ACC112 (cell line): ENCODE measurements at regions not wholly inside any gene's neighbourhood (a gene's known extent, or its start where the extent isn't known, plus 50 kb on each side); places are given as distances from the start of the nearest gene placed in this dataset.

Experiments used
- H2AFZ ChIP-seq: fragments of 200-600 bp; sonication (generic); one replicate; pipeline ENCODE4 v1.6.0; 2017; ENCODE audit warnings: antibody characterized with exemption, low read length; ENCODE audit not compliant: unreplicated experiment
- H3K27ac ChIP-seq: fragments of 200-600 bp; sonication (generic); 2 replicates; pipeline ENCODE4 v1.5.1; 2014; ENCODE audit warnings: low read depth, mild to moderate bottlenecking, antibody characterized with exemption, low read length, moderate library complexity
- H3K27me3 ChIP-seq: fragments of 200-600 bp; sonication (generic); 2 replicates; pipeline ENCODE4 v1.6.1; 2014; ENCODE audit warnings: mild to moderate bottlenecking, antibody characterized with exemption, low read length, moderate library complexity, mixed read lengths; ENCODE audit not compliant: insufficient read depth
- H3K36me3 ChIP-seq: fragments of 200-600 bp; sonication (generic); 2 replicates; pipeline ENCODE4 v1.6.1; 2016; ENCODE audit warnings: mild to moderate bottlenecking, antibody characterized with exemption, low read length, moderate library complexity, mixed read lengths; ENCODE audit not compliant: insufficient read depth
- H3K4me1 ChIP-seq: fragments of 200-600 bp; sonication (generic); one replicate; pipeline ENCODE4 v1.6.1; 2016; ENCODE audit warnings: low read length, mixed read lengths; ENCODE audit not compliant: insufficient read depth, unreplicated experiment, control insufficient read depth
- H3K4me3 ChIP-seq: fragments of 200-600 bp; sonication (generic); 2 replicates; pipeline ENCODE4 v1.5.1; 2014; ENCODE audit warnings: mild to moderate bottlenecking, low read depth, low read length
- H3K79me2 ChIP-seq: fragments of 200-600 bp; sonication (generic); one replicate; pipeline ENCODE4 v1.6.0; 2016; ENCODE audit warnings: low read length; ENCODE audit not compliant: control insufficient read depth, unreplicated experiment, insufficient read depth

- H3K79me2 ChIP-seq = no peaks in the 10 kb centered on the region
- H3K4me1 ChIP-seq = no peaks in the 10 kb centered on the region
- H3K36me3 ChIP-seq = no peaks in the 10 kb centered on the region
- no peaks in the 10 kb centered on the region for H3K27me3 ChIP-seq
- H3K27ac ChIP-seq = no peak overlapping the region
- H3K4me3 ChIP-seq = no peak overlapping the region
- no peak overlapping the region for H2AFZ ChIP-seq
Observed at GRCh38 chr16:48918520-48919258, 308.7 kb upstream of the N4BP1 start.

- Histone ChIP-seq H3K36me3 (no peaks in the 10 kb centered on the region), H2AFZ (no peak overlapping the region), H3K4me3 (no peak overlapping the region), H3K4me1 (no peaks in the 10 kb centered on the region), H3K27me3 (no peaks in the 10 kb centered on the region), H3K27ac (no peak overlapping the region), H3K79me2 (no peaks in the 10 kb centered on the region)
Observed at GRCh38 chr16:48916566-48916965, 306.6 kb upstream of the N4BP1 start.

DNA sequence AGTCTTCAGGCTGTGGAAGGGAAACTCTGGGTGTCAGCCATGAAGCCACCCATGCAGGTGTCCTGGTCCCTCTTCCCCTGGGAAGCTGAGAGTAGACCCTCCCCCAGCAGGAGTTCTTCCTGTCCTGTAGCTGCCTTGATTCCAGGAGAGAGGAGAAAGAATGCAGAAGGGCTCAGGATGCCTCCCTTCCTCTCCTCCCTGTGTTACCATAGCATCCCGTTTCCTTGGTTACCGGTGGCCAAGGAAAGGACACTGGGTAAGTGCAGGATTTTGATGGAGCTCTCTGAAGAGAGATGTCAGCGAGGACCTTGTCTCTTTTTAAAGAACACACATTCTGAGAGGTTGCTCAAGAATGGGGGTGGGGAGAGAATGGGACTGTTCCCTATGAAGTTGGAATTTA, 304.1 kb upstream of the N4BP1 start:
- Histone ChIP-seq H3K27ac (no peak overlapping the region), H2AFZ (no peak overlapping the region), H3K36me3 (no peaks in the 10 kb centered on the region), H3K4me1 (no peaks in the 10 kb centered on the region), H3K79me2 (no peaks in the 10 kb centered on the region), H3K4me3 (no peak overlapping the region), H3K27me3 (no peaks in the 10 kb centered on the region)

GRCh38 chr16:48913384-48913783, 303.4 kb upstream of the N4BP1 start:
- Histone ChIP-seq H3K27ac (no peak overlapping the region), H3K27me3 (no peaks in the 10 kb centered on the region), H3K4me3 (no peak overlapping the region), H3K36me3 (no peaks in the 10 kb centered on the region), H2AFZ (no peak overlapping the region), H3K79me2 (no peaks in the 10 kb centered on the region), H3K4me1 (no peaks in the 10 kb centered on the region)

GRCh38 chr16:48912360-48912759, 302.4 kb upstream of the N4BP1 start:
- Histone ChIP-seq H3K27me3 (no peaks in the 10 kb centered on the region), H2AFZ (no peak overlapping the region), H3K79me2 (no peaks in the 10 kb centered on the region), H3K4me1 (no peaks in the 10 kb centered on the region), H3K27ac (no peak overlapping the region), H3K36me3 (no peaks in the 10 kb centered on the region), H3K4me3 (no peak overlapping the region)

- Histone ChIP-seq H3K36me3 (no peaks in the 10 kb centered on the region), H3K27me3 (no peaks in the 10 kb centered on the region), H3K79me2 (no peaks in the 10 kb centered on the region), H3K27ac (no peak overlapping the region), H3K4me1 (no peaks in the 10 kb centered on the region), H3K4me3 (no peak overlapping the region), H2AFZ (no peak overlapping the region)
Observed at GRCh38 chr16:48911700-48912099, 301.7 kb upstream of the N4BP1 start.

- Histone ChIP-seq H2AFZ (no peak overlapping the region), H3K36me3 (no peaks in the 10 kb centered on the region), H3K27me3 (no peaks in the 10 kb centered on the region), H3K79me2 (no peaks in the 10 kb centered on the region), H3K4me1 (no peaks in the 10 kb centered on the region), H3K4me3 (no peak overlapping the region), H3K27ac (no peak overlapping the region)
Observed at GRCh38 chr16:48910214-48910613, 300.2 kb upstream of the N4BP1 start.

GRCh38 chr16:48909231-48909630, 299.3 kb upstream of the N4BP1 start:
- Histone ChIP-seq H3K4me3 (no peak overlapping the region), H3K27ac (no peak overlapping the region), H2AFZ (no peak overlapping the region), H3K36me3 (no peaks in the 10 kb centered on the region), H3K27me3 (no peaks in the 10 kb centered on the region), H3K79me2 (no peaks in the 10 kb centered on the region), H3K4me1 (no peaks in the 10 kb centered on the region)

- no peaks in the 10 kb centered on the region for H3K36me3 ChIP-seq
- H3K79me2 ChIP-seq = no peaks in the 10 kb centered on the region
- H3K4me1 ChIP-seq = no peaks in the 10 kb centered on the region
- no peak overlapping the region for H3K4me3 ChIP-seq
- H3K27me3 ChIP-seq = no peaks in the 10 kb centered on the region
- no peak overlapping the region for H2AFZ ChIP-seq
- no peak overlapping the region for H3K27ac ChIP-seq
Observed at GRCh38 chr16:48907906-48908634, 298.1 kb upstream of the N4BP1 start.

GRCh38 chr16:48905632-48906505, 295.9 kb upstream of the N4BP1 start:
- H3K36me3 ChIP-seq = no peaks in the 10 kb centered on the region
- H3K27me3 ChIP-seq = no peaks in the 10 kb centered on the region
- no peak overlapping the region for H2AFZ ChIP-seq
- H3K27ac ChIP-seq = no peak overlapping the region
- H3K4me3 ChIP-seq = no peak overlapping the region
- H3K79me2 ChIP-seq = no peaks in the 10 kb centered on the region
- no peaks in the 10 kb centered on the region for H3K4me1 ChIP-seq
